H9 (cell line): ENCODE measurements at regions not wholly inside any gene's neighbourhood (a gene's known extent, or its start where the extent isn't known, plus 50 kb on each side); places are given as distances from the start of the nearest gene placed in this dataset.

ENCODE experiments used
- DNase-seq: peaks from one replicate; pipeline ENCODE4 v3.0.0-alpha.2; 2017
- H2AFZ ChIP-seq: one replicate; pipeline ENCODE4 v1.6.1; 2013; ENCODE audit warnings: mild to moderate bottlenecking, low read length, control low read depth, moderate library complexity
- H2AK5ac ChIP-seq: 2 replicates; pipeline ENCODE4 v1.6.1; 2013; ENCODE audit warnings: low read length, control low read depth, mixed read lengths; ENCODE audit not compliant: insufficient read length
- H2BK120ac ChIP-seq: one replicate; pipeline ENCODE4 v1.6.1; 2013; ENCODE audit warnings: low read depth, mild to moderate bottlenecking, low read length, control low read depth, inconsistent platforms; ENCODE audit not compliant: poor library complexity, severe bottlenecking
- H2BK12ac ChIP-seq: 2 replicates; pipeline ENCODE4 v1.6.1; 2013; ENCODE audit warnings: low read length, control low read depth, mixed read lengths, low read depth; ENCODE audit not compliant: insufficient read length
- H2BK15ac ChIP-seq: 2 replicates; pipeline ENCODE4 v1.6.1; 2013; ENCODE audit warnings: low read depth, low read length, control low read depth
- H2BK20ac ChIP-seq: one replicate; pipeline ENCODE4 v1.6.1; 2013; ENCODE audit warnings: low read depth, mild to moderate bottlenecking, low read length, control low read depth, inconsistent platforms; ENCODE audit not compliant: poor library complexity, severe bottlenecking
- H2BK5ac ChIP-seq: 2 replicates; pipeline ENCODE4 v1.6.1; 2013; ENCODE audit warnings: low read length, control low read depth, mixed read lengths; ENCODE audit not compliant: insufficient read length
- H3K14ac ChIP-seq: 2 replicates; pipeline ENCODE4 v1.6.1; 2013; ENCODE audit warnings: low read length, control low read depth; ENCODE audit not compliant: insufficient read depth
- H3K18ac ChIP-seq: 2 replicates; pipeline ENCODE4 v1.6.1; 2013; ENCODE audit warnings: low read depth, mild to moderate bottlenecking, mixed read lengths, low read length, control low read depth; ENCODE audit not compliant: insufficient read length
- H3K23ac ChIP-seq: 2 replicates; pipeline ENCODE4 v1.6.1; 2013; ENCODE audit warnings: low read length, control low read depth, mixed read lengths, low read depth; ENCODE audit not compliant: insufficient read length
- H3K23me2 ChIP-seq: 2 replicates; pipeline ENCODE4 v1.6.1; 2013; ENCODE audit warnings: low read depth, mild to moderate bottlenecking, mixed read lengths, low read length, control low read depth; ENCODE audit not compliant: insufficient read length, poor library complexity, severe bottlenecking
- H3K27ac ChIP-seq: 2 replicates; pipeline ENCODE4 v1.5.1; 2013; ENCODE audit warnings: low read length, control low read depth, mixed read lengths, low read depth; ENCODE audit not compliant: insufficient read length
- H3K27me3 ChIP-seq: 2 replicates; pipeline ENCODE4 v1.6.1; 2013; ENCODE audit warnings: low read length, control low read depth, inconsistent platforms; ENCODE audit not compliant: insufficient read depth
- H3K4ac ChIP-seq: 2 replicates; pipeline ENCODE4 v1.6.1; 2013; ENCODE audit warnings: low read depth, mild to moderate bottlenecking, control low read depth, inconsistent platforms, low read length, moderate library complexity
- H3K4me1 ChIP-seq: 2 replicates; pipeline ENCODE4 v1.6.1; 2013; ENCODE audit warnings: low read length, control low read depth, inconsistent platforms; ENCODE audit not compliant: insufficient read depth
- H3K4me2 ChIP-seq: 2 replicates; pipeline ENCODE4 v1.6.1; 2013; ENCODE audit warnings: low read length, control low read depth, mixed read lengths; ENCODE audit not compliant: insufficient read length, insufficient read depth
- H3K56ac ChIP-seq: 2 replicates; pipeline ENCODE4 v1.6.1; 2013; ENCODE audit warnings: low read depth, mild to moderate bottlenecking, mixed read lengths, low read length, control low read depth; ENCODE audit not compliant: insufficient read length
- H3K79me1 ChIP-seq: 2 replicates; pipeline ENCODE4 v1.6.1; 2013; ENCODE audit warnings: low read depth, mild to moderate bottlenecking, moderate library complexity, low read length, control low read depth, inconsistent platforms; ENCODE audit not compliant: insufficient read depth, poor library complexity, severe bottlenecking
- H3K79me2 ChIP-seq: 2 replicates; pipeline ENCODE4 v1.6.1; 2013; ENCODE audit warnings: low read length, control low read depth, inconsistent platforms; ENCODE audit not compliant: insufficient read depth
- H3K9ac ChIP-seq: 2 replicates; pipeline ENCODE4 v1.6.1; 2013; ENCODE audit warnings: low read length, control low read depth, mixed read lengths; ENCODE audit not compliant: insufficient read length; ENCODE audit errors: extremely low read depth
- H3K9me3 ChIP-seq: one replicate; pipeline ENCODE4 v1.6.1; 2013; ENCODE audit warnings: low read depth, low read length, inconsistent platforms; ENCODE audit not compliant: control insufficient read depth
- H3T11ph ChIP-seq: one replicate; pipeline ENCODE4 v1.6.1; 2013; ENCODE audit warnings: mild to moderate bottlenecking, low read length, control low read depth, inconsistent platforms
- H4K20me1 ChIP-seq: one replicate; pipeline ENCODE4 v1.6.1; 2013; ENCODE audit not compliant: control insufficient read depth, insufficient read length, insufficient read depth
- H4K5ac ChIP-seq: 2 replicates; pipeline ENCODE4 v1.6.1; 2013; ENCODE audit warnings: low read depth, mild to moderate bottlenecking, mixed read lengths, low read length, control low read depth; ENCODE audit not compliant: insufficient read length
- H4K8ac ChIP-seq: replicated peaks from 2 replicates; pipeline ENCODE4 v1.6.1; 2013; ENCODE audit warnings: low read length, control low read depth, mixed read lengths, low read depth; ENCODE audit not compliant: insufficient read length
- H4K91ac ChIP-seq: 2 replicates; pipeline ENCODE4 v1.6.1; 2013; ENCODE audit warnings: low read depth, mild to moderate bottlenecking, moderate library complexity, mixed read lengths, low read length, control low read depth; ENCODE audit not compliant: insufficient read length
- H3K27ac Mint-ChIP-seq, 3 experiments: 2 replicates in 2 of 3; 3 replicates in 1 of 3; pipeline ENCODE4 v1.8.0; 2020 to 2021; ENCODE audit warnings: mixed read lengths in 3 of 3, mild to moderate bottlenecking in 1 of 3, moderate library complexity in 1 of 3
- H3K27me3 Mint-ChIP-seq: 2 replicates; pipeline ENCODE4 v1.8.0; 2021; ENCODE audit warnings: low read depth, mild to moderate bottlenecking, moderate library complexity, mixed read lengths
- H3K36me3 Mint-ChIP-seq, 3 experiments: 2 replicates in 2 of 3; 3 replicates in 1 of 3; pipeline ENCODE4 v1.8.0; 2020 to 2021; ENCODE audit warnings: low read depth in 3 of 3, mixed read lengths in 3 of 3; ENCODE audit not compliant: insufficient read depth in 1 of 3
- H3K4me1 Mint-ChIP-seq, 2 experiments: 2 replicates each; pipeline ENCODE4 v1.8.0; 2020; ENCODE audit warnings: mixed read lengths in 2 of 2
- H3K4me3 Mint-ChIP-seq, 2 experiments: 2 replicates in 1 of 2; 3 replicates in 1 of 2; pipeline ENCODE4 v1.8.0; 2020 to 2021; ENCODE audit warnings: mild to moderate bottlenecking in 2 of 2, mixed read lengths in 2 of 2, moderate library complexity in 1 of 2
- H3K9me3 Mint-ChIP-seq, 2 experiments: 2 replicates in 1 of 2; 3 replicates in 1 of 2; pipeline ENCODE4 v1.8.0; 2020; ENCODE audit warnings: mild to moderate bottlenecking in 2 of 2, mixed read lengths in 2 of 2, moderate library complexity in 1 of 2
- CTCF ChIP-seq: fragments of 200-600 bp; sonication (generic); conservative IDR thresholded peaks from 3 replicates; pipeline ENCODE4 v1.8.0; 2021; ENCODE audit warnings: antibody characterized with exemption, mild to moderate bottlenecking
- WGBS: extraction: QIAGEN DNeasy Blood & Tissue Kit; methylation state at CpG from one replicate; pipeline ENCODE4 v1.1.7; 2013; ENCODE audit warnings: missing lambda C conversion rate, low lambda C conversion rate, mixed read lengths; ENCODE audit not compliant: insufficient read length; ENCODE audit errors: extremely low coverage; 5-methylcytosine and 5-hydroxymethylcytosine counted together

GRCh38 chrX:147079974-147080373 is 265.4 kb upstream of the CXorf51A start:
- no peak overlapping the region for H3K18ac ChIP-seq
- H3K9me3 Mint-ChIP-seq = peaks cover 53 to 54% of the 10 kb centered on the region in 2 experiments
- no peak overlapping the region for H3T11ph ChIP-seq
- H2BK20ac ChIP-seq = no peak overlapping the region
- no peak overlapping the region for H3K4me2 ChIP-seq
- H3K27me3 Mint-ChIP-seq = no peaks in the 10 kb centered on the region
- no peak overlapping the region for H2BK15ac ChIP-seq
- no peak overlapping the region for H3K9ac ChIP-seq
- no peak overlapping the region for H2BK120ac ChIP-seq
- TF ChIP-seq CTCF = no peak
- H3K9me3 ChIP-seq = peaks cover 9% of the 10 kb centered on the region
- H2AK5ac ChIP-seq = no peak overlapping the region
- H4K91ac ChIP-seq = no peak overlapping the region
- no CpG with 5 or more reads among the region's 2 CpGs for WGBS
- no peak overlapping the region for H2BK5ac ChIP-seq
- no peak overlapping the region for H2BK12ac ChIP-seq
- no peaks in the 10 kb centered on the region; the same call in 1 of the 2 replicates for H3K4me1 ChIP-seq
- no peak overlapping the region for H3K4me3 Mint-ChIP-seq
- no peaks in the 10 kb centered on the region for H3K23me2 ChIP-seq
- no peak overlapping the region for H3K23ac ChIP-seq
- no peak overlapping the region for H3K4ac ChIP-seq
- no peak for DNase-seq
- H3K79me2 ChIP-seq = no peaks in the 10 kb centered on the region
- no peak overlapping the region for H4K5ac ChIP-seq
- H3K27me3 ChIP-seq = no peaks in the 10 kb centered on the region
- H3K14ac ChIP-seq = no peak overlapping the region
- H4K20me1 ChIP-seq = no peaks in the 10 kb centered on the region
- peaks cover 0 to 4% of the 10 kb centered on the region in 2 experiments; a peak in 2 of 4 replicates for H3K4me1 Mint-ChIP-seq
- H2AFZ ChIP-seq = no peak overlapping the region
- no peaks in the 10 kb centered on the region for H3K79me1 ChIP-seq
- H3K36me3 Mint-ChIP-seq = 0 out of 7 replicates have a peak, but pooled peaks cover 0 to 6% (median 0%) of the 10 kb centered on the region in 3 experiments
- H3K56ac ChIP-seq = no peak overlapping the region
- H4K8ac ChIP-seq = no peak overlapping the region
- H3K27ac Mint-ChIP-seq = no peak overlapping the region
- H3K27ac ChIP-seq = no peak overlapping the region
